ENCODE measurements at regions not wholly inside any gene's neighbourhood (a gene's known extent, or its start where the extent isn't known, plus 50 kb on each side); places are given as distances from the start of the nearest gene placed in this dataset.

DNA sequence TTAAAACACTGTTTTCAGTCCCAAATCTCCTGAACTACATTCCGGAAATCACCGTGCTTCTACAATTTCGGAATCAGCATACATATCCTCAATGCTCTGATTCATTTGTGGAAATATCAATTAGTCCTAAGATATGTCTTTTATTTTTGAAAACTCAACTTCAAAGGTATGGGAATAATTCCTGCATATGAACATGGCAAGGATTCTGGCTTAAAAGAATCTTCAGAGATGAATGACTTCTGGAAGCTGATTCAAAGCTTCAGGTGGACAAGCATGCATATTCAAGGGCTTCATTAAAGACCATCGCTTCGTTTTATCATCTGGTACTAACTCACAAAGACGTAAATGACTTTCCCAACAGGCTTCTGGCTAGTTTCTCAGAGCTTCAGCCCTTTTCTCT, 246.0 kb upstream of the LRRN1 start:
- intact Hi-C loops (cut with micrococcal nuclease; ENCODE audit: unreplicated experiment), result no loop called here
- no TSS peak for BruUV-seq (replicated peaks)
- POLR2A ChIA-PET (ENCODE audit: unreplicated experiment), result no interaction called here
- no peaks in the 10 kb centered on the region for H3K36me3 ChIP-seq (ENCODE audit: low read depth)
- H3K27me3 ChIP-seq (ENCODE audit: insufficient read depth, low read depth), result no peaks in the 10 kb centered on the region
- TF ChIP-seq CTCF (conservative IDR thresholded peaks at IDR 0.05), result no peak
- TF ChIP-seq EZH2 (IDR thresholded peaks at IDR 0.05; ENCODE audit: low read depth), result no peak
- H3F3A ChIP-seq (ENCODE audit: insufficient read depth, low read depth), result no peaks in the 10 kb centered on the region
- H3K79me2 ChIP-seq (ENCODE audit: low read depth), result no peaks in the 10 kb centered on the region
- H3K27ac ChIP-seq, result no peak overlapping the region
- H4K20me1 ChIP-seq (ENCODE audit: insufficient read depth), result no peaks in the 10 kb centered on the region
- no peaks in the 10 kb centered on the region for H3K4me1 ChIP-seq (replicated peaks; ENCODE audit: insufficient read depth)
- H3K4me3 ChIP-seq, result no peak overlapping the region
- CTCF ChIA-PET, result no interaction called here
- H3K9me2 ChIP-seq (ENCODE audit: insufficient read depth), result no peaks in the 10 kb centered on the region
- no peak for DNase-seq
- H3K9me3 ChIP-seq (ENCODE audit: insufficient read depth, low read depth), result no peaks in the 10 kb centered on the region
- H3K4me2 ChIP-seq, result no peak overlapping the region
- H2AFZ ChIP-seq, result no peak overlapping the region

DNA sequence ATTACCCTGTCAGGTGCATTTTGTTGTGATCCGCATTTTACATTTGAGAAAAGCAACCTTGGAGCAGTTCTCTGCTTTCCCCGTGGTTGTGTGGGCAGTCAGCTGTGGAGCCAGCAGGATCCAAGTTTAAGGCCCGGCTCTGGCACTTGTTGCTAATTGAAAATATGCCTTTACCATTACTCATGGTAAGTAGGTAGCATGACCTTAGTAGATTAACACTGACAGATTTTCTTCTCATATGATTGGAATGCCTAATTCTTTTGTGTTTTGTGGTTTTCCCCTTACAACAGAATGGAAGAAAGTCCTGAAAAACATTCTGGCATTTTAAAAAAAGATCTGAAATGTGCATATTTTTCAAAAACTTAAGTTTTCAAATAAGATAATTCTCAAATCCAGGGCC, 246.5 kb upstream of the LRRN1 start:
- POLR2A ChIA-PET (ENCODE audit: unreplicated experiment), result no interaction called here

DNA sequence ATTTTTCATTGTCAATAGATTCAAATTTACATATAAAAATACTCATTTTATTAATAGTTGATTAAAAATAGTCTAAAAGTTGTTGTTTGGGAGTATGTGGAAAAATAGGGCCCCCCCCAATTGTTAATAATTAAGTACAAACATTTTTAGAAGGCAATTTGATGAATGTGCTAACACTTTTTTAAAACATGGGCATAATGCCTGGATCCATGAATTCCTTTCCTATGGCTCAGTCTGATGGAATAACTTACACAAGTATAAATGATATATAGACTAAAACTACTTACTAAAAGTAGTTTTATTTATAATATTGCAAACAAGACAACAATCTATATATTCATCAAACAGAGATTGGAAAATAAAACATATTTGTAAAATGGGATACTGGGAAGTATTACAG, 247.2 kb upstream of the LRRN1 start:
- no peak overlapping the region for H3K4me2 ChIP-seq
- H3K79me2 ChIP-seq (ENCODE audit: low read depth), result no peaks in the 10 kb centered on the region
- no peaks in the 10 kb centered on the region for H4K20me1 ChIP-seq (ENCODE audit: insufficient read depth)
- intact Hi-C loops (cut with micrococcal nuclease; ENCODE audit: unreplicated experiment), result no loop called here
- H3K9me2 ChIP-seq (ENCODE audit: insufficient read depth), result no peaks in the 10 kb centered on the region
- H3K27me3 ChIP-seq (ENCODE audit: insufficient read depth, low read depth), result no peaks in the 10 kb centered on the region
- TF ChIP-seq CTCF (conservative IDR thresholded peaks at IDR 0.05) (no peak), EZH2 (IDR thresholded peaks at IDR 0.05; ENCODE audit: low read depth) (no peak)
- DNase-seq, result no peak
- H3K27ac ChIP-seq, result no peak overlapping the region
- H2AFZ ChIP-seq, result no peak overlapping the region
- no peaks in the 10 kb centered on the region for H3F3A ChIP-seq (ENCODE audit: insufficient read depth, low read depth)
- ChIA-PET CTCF (no interaction called here), POLR2A (ENCODE audit: unreplicated experiment) (no interaction called here)
- H3K4me1 ChIP-seq (replicated peaks; ENCODE audit: insufficient read depth), result no peaks in the 10 kb centered on the region
- H3K36me3 ChIP-seq (ENCODE audit: low read depth), result no peaks in the 10 kb centered on the region
- H3K9me3 ChIP-seq (ENCODE audit: insufficient read depth, low read depth), result no peaks in the 10 kb centered on the region
- no TSS peak for BruUV-seq (replicated peaks)
- no peak overlapping the region for H3K4me3 ChIP-seq

More for the DNA sequence above, 246.5 kb upstream of the LRRN1 start:
- Histone ChIP-seq H3K27me3 (ENCODE audit: insufficient read depth, low read depth) (no peaks in the 10 kb centered on the region), H3K27ac (no peak overlapping the region), H4K20me1 (ENCODE audit: insufficient read depth) (no peaks in the 10 kb centered on the region), H3F3A (ENCODE audit: insufficient read depth, low read depth) (no peaks in the 10 kb centered on the region), H3K9me3 (ENCODE audit: insufficient read depth, low read depth) (no peaks in the 10 kb centered on the region), H3K9me2 (ENCODE audit: insufficient read depth) (no peaks in the 10 kb centered on the region), H3K4me3 (no peak overlapping the region), H3K4me1 (replicated peaks; ENCODE audit: insufficient read depth) (no peaks in the 10 kb centered on the region), H3K36me3 (ENCODE audit: low read depth) (no peaks in the 10 kb centered on the region), H3K79me2 (ENCODE audit: low read depth) (no peaks in the 10 kb centered on the region), H2AFZ (no peak overlapping the region), H3K4me2 (no peak overlapping the region)
- no TSS peak for BruUV-seq (replicated peaks)
- DNase-seq, result no peak
- intact Hi-C loops (cut with micrococcal nuclease; ENCODE audit: unreplicated experiment), result no loop called here
- CTCF ChIA-PET, result no interaction called here
- TF ChIP-seq EZH2 (IDR thresholded peaks at IDR 0.05; ENCODE audit: low read depth) (no peak), CTCF (conservative IDR thresholded peaks at IDR 0.05) (no peak)

All from PC-9 (cell line).